ENCODE measurements at regions not wholly inside any gene's neighbourhood (a gene's known extent, or its start where the extent isn't known, plus 50 kb on each side); places are given as distances from the start of the nearest gene placed in this dataset.

- TF ChIP-seq CTCF (IDR thresholded peaks at IDR 0.05; ENCODE audit: low read length) (peak; percentile 47), EZH2phosphoT487 (IDR thresholded peaks at IDR 0.05; ENCODE audit: low read length) (no peak), EZH2 (optimal IDR thresholded peaks at IDR 0.05; ENCODE audit: low read depth, low read length) (no peak)
- Histone ChIP-seq H3K4me2 (ENCODE audit: low read depth, low read length) (no peak overlapping the region), H3K27me3 (replicated peaks; ENCODE audit: insufficient read depth, low read length) (no peaks in the 10 kb centered on the region), H3K79me2 (ENCODE audit: low read length) (no peaks in the 10 kb centered on the region), H3K9ac (ENCODE audit: low read length) (no peak overlapping the region), H3K4me1 (ENCODE audit: low read length) (no peaks in the 10 kb centered on the region), H3K4me3 (ENCODE audit: low read length) (no peak overlapping the region), H3K27ac (ENCODE audit: low read length) (no peak overlapping the region), H3K9me3 (replicated peaks; ENCODE audit: insufficient read depth, low read length) (no peaks in the 10 kb centered on the region), H2AFZ (ENCODE audit: low read length) (no peak overlapping the region), H3K36me3 (replicated peaks; ENCODE audit: insufficient read depth, low read length) (no peaks in the 10 kb centered on the region), H3F3A (ENCODE audit: insufficient read depth, low read length) (no peaks in the 10 kb centered on the region), H4K20me1 (ENCODE audit: insufficient read depth, low read length) (no peaks in the 10 kb centered on the region), H3K9me2 (replicated peaks; ENCODE audit: insufficient read depth, low read length) (no peaks in the 10 kb centered on the region)
- peak; percentile 10 for DNase-seq
Observed at GRCh38 chr9:12464910-12465512, 228.2 kb upstream of the TYRP1 start.

GRCh38 chr9:12469084-12469483 is 224.1 kb upstream of the TYRP1 start:
- Histone ChIP-seq H3K4me1 (ENCODE audit: low read length) (no peaks in the 10 kb centered on the region), H3K36me3 (replicated peaks; ENCODE audit: insufficient read depth, low read length) (no peaks in the 10 kb centered on the region), H3K27ac (ENCODE audit: low read length) (no peak overlapping the region), H3K9me2 (replicated peaks; ENCODE audit: insufficient read depth, low read length) (no peaks in the 10 kb centered on the region), H3K4me2 (ENCODE audit: low read depth, low read length) (no peak overlapping the region), H3F3A (ENCODE audit: insufficient read depth, low read length) (no peaks in the 10 kb centered on the region), H3K9ac (ENCODE audit: low read length) (no peak overlapping the region), H3K4me3 (ENCODE audit: low read length) (no peak overlapping the region), H3K9me3 (replicated peaks; ENCODE audit: insufficient read depth, low read length) (no peaks in the 10 kb centered on the region), H3K79me2 (ENCODE audit: low read length) (no peaks in the 10 kb centered on the region), H2AFZ (ENCODE audit: low read length) (no peak overlapping the region), H4K20me1 (ENCODE audit: insufficient read depth, low read length) (no peaks in the 10 kb centered on the region), H3K27me3 (replicated peaks; ENCODE audit: insufficient read depth, low read length) (no peaks in the 10 kb centered on the region)
- TF ChIP-seq CTCF (IDR thresholded peaks at IDR 0.05; ENCODE audit: low read length) (no peak), EZH2phosphoT487 (IDR thresholded peaks at IDR 0.05; ENCODE audit: low read length) (no peak), EZH2 (optimal IDR thresholded peaks at IDR 0.05; ENCODE audit: low read depth, low read length) (no peak)
- no peak for DNase-seq

GRCh38 chr9:12494411-12494810 is 198.8 kb upstream of the TYRP1 start:
- Histone ChIP-seq H4K20me1 (ENCODE audit: insufficient read depth, low read length) (no peaks in the 10 kb centered on the region), H3K27ac (ENCODE audit: low read length) (no peak overlapping the region), H3K9ac (ENCODE audit: low read length) (no peak overlapping the region), H3K36me3 (replicated peaks; ENCODE audit: insufficient read depth, low read length) (no peaks in the 10 kb centered on the region), H3K27me3 (replicated peaks; ENCODE audit: insufficient read depth, low read length) (no peaks in the 10 kb centered on the region), H2AFZ (ENCODE audit: low read length) (no peak overlapping the region), H3F3A (ENCODE audit: insufficient read depth, low read length) (no peaks in the 10 kb centered on the region), H3K4me2 (ENCODE audit: low read depth, low read length) (no peak overlapping the region), H3K9me3 (replicated peaks; ENCODE audit: insufficient read depth, low read length) (no peaks in the 10 kb centered on the region), H3K9me2 (replicated peaks; ENCODE audit: insufficient read depth, low read length) (no peaks in the 10 kb centered on the region), H3K79me2 (ENCODE audit: low read length) (no peaks in the 10 kb centered on the region), H3K4me3 (ENCODE audit: low read length) (no peak overlapping the region), H3K4me1 (ENCODE audit: low read length) (no peaks in the 10 kb centered on the region)
- no peak for DNase-seq
- TF ChIP-seq EZH2 (optimal IDR thresholded peaks at IDR 0.05; ENCODE audit: low read depth, low read length) (no peak), EZH2phosphoT487 (IDR thresholded peaks at IDR 0.05; ENCODE audit: low read length) (no peak), CTCF (IDR thresholded peaks at IDR 0.05; ENCODE audit: low read length) (no peak)

All from MM.1S (cell line).